ENCODE measurements at regions not wholly inside any gene's neighbourhood (a gene's known extent, or its start where the extent isn't known, plus 50 kb on each side); places are given as distances from the start of the nearest gene placed in this dataset.

- TF ChIP-seq CTCF (conservative IDR thresholded peaks at IDR 0.05; ENCODE audit: low read depth, low read length): no peak
- DNase-seq (ENCODE audit: low read depth): no peak
- no peak overlapping the region for H3K4me3 ChIP-seq (ENCODE audit: low read depth, low read length)
These were observed 112.9 kb upstream of the CACNA1A start for GRCh38 chr19:13619203-13619632.

GRCh38 chr19:13615890-13616289 lies 109.6 kb upstream of the CACNA1A start:
- no peak for TF ChIP-seq CTCF (conservative IDR thresholded peaks at IDR 0.05; ENCODE audit: low read depth, low read length)
- peak; percentile 9 for DNase-seq (ENCODE audit: low read depth)
- no peak overlapping the region for H3K4me3 ChIP-seq (ENCODE audit: low read depth, low read length)

- no peak overlapping the region for H3K4me3 ChIP-seq (ENCODE audit: low read depth, low read length)
- DNase-seq (ENCODE audit: low read depth): no peak
- TF ChIP-seq CTCF (conservative IDR thresholded peaks at IDR 0.05; ENCODE audit: low read depth, low read length): no peak
These were observed 107.2 kb upstream of the CACNA1A start for GRCh38 chr19:13613447-13613846.

GRCh38 chr19:13611596-13611995 lies 105.3 kb upstream of the CACNA1A start:
- H3K4me3 ChIP-seq (ENCODE audit: low read depth, low read length): no peak overlapping the region
- DNase-seq (ENCODE audit: low read depth): peak; percentile 11
- no peak for TF ChIP-seq CTCF (conservative IDR thresholded peaks at IDR 0.05; ENCODE audit: low read depth, low read length)

- DNase-seq (ENCODE audit: low read depth): no peak
- TF ChIP-seq CTCF (conservative IDR thresholded peaks at IDR 0.05; ENCODE audit: low read depth, low read length): no peak
- no peak overlapping the region for H3K4me3 ChIP-seq (ENCODE audit: low read depth, low read length)
These were observed 103.9 kb upstream of the CACNA1A start for GRCh38 chr19:13610039-13610691.

GRCh38 chr19:13606156-13606555 lies 99.9 kb upstream of the CACNA1A start:
- TF ChIP-seq CTCF (conservative IDR thresholded peaks at IDR 0.05; ENCODE audit: low read depth, low read length): no peak
- no peak overlapping the region for H3K4me3 ChIP-seq (ENCODE audit: low read depth, low read length)
- DNase-seq (ENCODE audit: low read depth): no peak

GRCh38 chr19:13604902-13605586 lies 98.8 kb upstream of the CACNA1A start:
- no peak for DNase-seq (ENCODE audit: low read depth)
- no peak overlapping the region for H3K4me3 ChIP-seq (ENCODE audit: low read depth, low read length)
- no peak for TF ChIP-seq CTCF (conservative IDR thresholded peaks at IDR 0.05; ENCODE audit: low read depth, low read length)

Data from choroid plexus epithelial cell (primary cell).